ENCODE measurements at regions not wholly inside any gene's neighbourhood (a gene's known extent, or its start where the extent isn't known, plus 50 kb on each side); places are given as distances from the start of the nearest gene placed in this dataset.

- TF ChIP-seq, protein P1, sequence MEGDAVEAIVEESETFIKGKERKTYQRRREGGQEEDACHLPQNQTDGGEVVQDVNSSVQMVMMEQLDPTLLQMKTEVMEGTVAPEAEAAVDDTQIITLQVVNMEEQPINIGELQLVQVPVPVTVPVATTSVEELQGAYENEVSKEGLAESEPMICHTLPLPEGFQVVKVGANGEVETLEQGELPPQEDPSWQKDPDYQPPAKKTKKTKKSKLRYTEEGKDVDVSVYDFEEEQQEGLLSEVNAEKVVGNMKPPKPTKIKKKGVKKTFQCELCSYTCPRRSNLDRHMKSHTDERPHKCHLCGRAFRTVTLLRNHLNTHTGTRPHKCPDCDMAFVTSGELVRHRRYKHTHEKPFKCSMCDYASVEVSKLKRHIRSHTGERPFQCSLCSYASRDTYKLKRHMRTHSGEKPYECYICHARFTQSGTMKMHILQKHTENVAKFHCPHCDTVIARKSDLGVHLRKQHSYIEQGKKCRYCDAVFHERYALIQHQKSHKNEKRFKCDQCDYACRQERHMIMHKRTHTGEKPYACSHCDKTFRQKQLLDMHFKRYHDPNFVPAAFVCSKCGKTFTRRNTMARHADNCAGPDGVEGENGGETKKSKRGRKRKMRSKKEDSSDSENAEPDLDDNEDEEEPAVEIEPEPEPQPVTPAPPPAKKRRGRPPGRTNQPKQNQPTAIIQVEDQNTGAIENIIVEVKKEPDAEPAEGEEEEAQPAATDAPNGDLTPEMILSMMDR (conservative IDR thresholded peaks at IDR 0.05) = no peak
- H3K4me3 Mint-ChIP-seq = no peak overlapping the region
- Histone ChIP-seq H3K27ac (ENCODE audit: low read depth, low read length) (no peak overlapping the region), H3K27me3 (ENCODE audit: control insufficient read depth, insufficient read depth, low read length, poor library complexity, severe bottlenecking) (no peaks in the 10 kb centered on the region), H3K9ac (ENCODE audit: extremely low read depth, low read length, poor library complexity, severe bottlenecking) (no peak overlapping the region), H3K9me3 (ENCODE audit: control insufficient read depth, low read length) (peaks cover 10% of the 10 kb centered on the region), H3K4me1 (ENCODE audit: control insufficient read depth, insufficient read depth, low read length) (no peaks in the 10 kb centered on the region), H3K4me3 (ENCODE audit: low read length) (no peak overlapping the region), H3K36me3 (ENCODE audit: control insufficient read depth, insufficient read depth, low read length) (no peaks in the 10 kb centered on the region)
- H3K27ac Mint-ChIP-seq = no peak overlapping the region
- peaks cover 3% of the 10 kb centered on the region for H3K36me3 Mint-ChIP-seq (ENCODE audit: low read depth)
- H3K4me1 Mint-ChIP-seq = peaks cover 14% of the 10 kb centered on the region
- no peak for DNase-seq
- peaks cover 11% of the 10 kb centered on the region for H3K9me3 Mint-ChIP-seq
- no peaks in the 10 kb centered on the region for H3K27me3 Mint-ChIP-seq (ENCODE audit: insufficient read depth)
Measured at GRCh38 chr13:44268980-44269379, 104.6 kb upstream of the SERP2 start.

GRCh38 chr13:44270150-44270549 lies 103.5 kb upstream of the SERP2 start:
- Histone ChIP-seq H3K27ac (ENCODE audit: low read depth, low read length) (no peak overlapping the region), H3K9ac (ENCODE audit: extremely low read depth, low read length, poor library complexity, severe bottlenecking) (no peak overlapping the region), H3K4me3 (ENCODE audit: low read length) (no peak overlapping the region), H3K27me3 (ENCODE audit: control insufficient read depth, insufficient read depth, low read length, poor library complexity, severe bottlenecking) (no peaks in the 10 kb centered on the region), H3K36me3 (ENCODE audit: control insufficient read depth, insufficient read depth, low read length) (no peaks in the 10 kb centered on the region), H3K4me1 (ENCODE audit: control insufficient read depth, insufficient read depth, low read length) (no peaks in the 10 kb centered on the region), H3K9me3 (ENCODE audit: control insufficient read depth, low read length) (peaks cover 10% of the 10 kb centered on the region)
- DNase-seq = no peak
- Mint-ChIP-seq H3K27me3 (ENCODE audit: insufficient read depth) (no peaks in the 10 kb centered on the region), H3K4me3 (no peak overlapping the region), H3K4me1 (peaks cover 21% of the 10 kb centered on the region), H3K27ac (no peak overlapping the region), H3K36me3 (ENCODE audit: low read depth) (peaks cover 3% of the 10 kb centered on the region), H3K9me3 (peaks cover 11% of the 10 kb centered on the region)
- TF ChIP-seq, protein P1 (conservative IDR thresholded peaks at IDR 0.05) = no peak
- WGBS, 2 experiments (ENCODE audit: insufficient coverage in 1 of 2, insufficient read length in 1 of 2) = 96 to 100% methylated on average over 2 to 3 of the region's 3 CpGs

GRCh38 chr13:44271031-44271455 lies 102.6 kb upstream of the SERP2 start:
- Histone ChIP-seq H3K27ac (ENCODE audit: low read depth, low read length) (no peak overlapping the region), H3K9ac (ENCODE audit: extremely low read depth, low read length, poor library complexity, severe bottlenecking) (no peak overlapping the region), H3K4me3 (ENCODE audit: low read length) (no peak overlapping the region)

More at GRCh38 chr13:44271031-44271455, 102.6 kb upstream of the SERP2 start:
- no peak overlapping the region for H3K4me3 Mint-ChIP-seq
- Histone ChIP-seq H3K36me3 (ENCODE audit: control insufficient read depth, insufficient read depth, low read length) (no peaks in the 10 kb centered on the region), H3K4me1 (ENCODE audit: control insufficient read depth, insufficient read depth, low read length) (no peaks in the 10 kb centered on the region), H3K27me3 (ENCODE audit: control insufficient read depth, insufficient read depth, low read length, poor library complexity, severe bottlenecking) (no peaks in the 10 kb centered on the region), H3K9me3 (ENCODE audit: control insufficient read depth, low read length) (peaks cover 10% of the 10 kb centered on the region)
- H3K9me3 Mint-ChIP-seq = peaks cover 11% of the 10 kb centered on the region
- H3K36me3 Mint-ChIP-seq (ENCODE audit: low read depth) = peaks cover 3% of the 10 kb centered on the region
- no peak for DNase-seq
- H3K27me3 Mint-ChIP-seq (ENCODE audit: insufficient read depth) = no peaks in the 10 kb centered on the region
- WGBS, 2 experiments (ENCODE audit: insufficient coverage in 1 of 2, insufficient read length in 1 of 2) = 84 to 93% methylated on average over 3 to 4 of the region's 4 CpGs
- H3K27ac Mint-ChIP-seq = no peak overlapping the region
- TF ChIP-seq, protein P1 (conservative IDR thresholded peaks at IDR 0.05) = no peak
- H3K4me1 Mint-ChIP-seq = peaks cover 27% of the 10 kb centered on the region

Measured in endodermal cell (in vitro differentiated cells).